ENCODE measurements at regions not wholly inside any gene's neighbourhood (a gene's known extent, or its start where the extent isn't known, plus 50 kb on each side); places are given as distances from the start of the nearest gene placed in this dataset.
"Not testable (repeated sequence)": the region's sequence is repeated elsewhere in the genome, so short reads cannot be mapped to it uniquely, and the experiment has no call there.

DNA sequence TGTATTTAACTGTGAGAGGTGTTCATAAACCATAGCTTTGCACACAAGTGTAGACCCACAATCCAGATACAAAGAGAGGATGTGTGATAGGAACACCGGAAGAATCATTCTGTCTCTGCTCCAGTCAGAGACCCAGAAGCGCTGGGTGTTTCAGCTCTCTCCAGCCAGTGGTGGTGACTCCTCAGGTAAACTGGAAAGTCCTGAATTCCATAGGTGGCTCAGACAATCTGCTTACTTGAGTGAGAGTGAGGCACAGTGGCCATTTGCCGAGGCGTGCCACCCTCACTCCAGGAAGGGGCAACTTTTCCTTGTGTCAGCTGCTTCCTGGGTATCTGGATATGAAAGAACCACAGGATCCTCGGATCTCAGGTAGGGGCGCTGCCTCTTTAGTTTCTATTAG lies 171.5 kb downstream of the KCNS3 start:
- no peak overlapping the region for H3K4me3 ChIP-seq (ENCODE audit: low read depth, low read length)
- DNase-seq (ENCODE audit: low read depth): no peak
- TF ChIP-seq, protein P1, sequence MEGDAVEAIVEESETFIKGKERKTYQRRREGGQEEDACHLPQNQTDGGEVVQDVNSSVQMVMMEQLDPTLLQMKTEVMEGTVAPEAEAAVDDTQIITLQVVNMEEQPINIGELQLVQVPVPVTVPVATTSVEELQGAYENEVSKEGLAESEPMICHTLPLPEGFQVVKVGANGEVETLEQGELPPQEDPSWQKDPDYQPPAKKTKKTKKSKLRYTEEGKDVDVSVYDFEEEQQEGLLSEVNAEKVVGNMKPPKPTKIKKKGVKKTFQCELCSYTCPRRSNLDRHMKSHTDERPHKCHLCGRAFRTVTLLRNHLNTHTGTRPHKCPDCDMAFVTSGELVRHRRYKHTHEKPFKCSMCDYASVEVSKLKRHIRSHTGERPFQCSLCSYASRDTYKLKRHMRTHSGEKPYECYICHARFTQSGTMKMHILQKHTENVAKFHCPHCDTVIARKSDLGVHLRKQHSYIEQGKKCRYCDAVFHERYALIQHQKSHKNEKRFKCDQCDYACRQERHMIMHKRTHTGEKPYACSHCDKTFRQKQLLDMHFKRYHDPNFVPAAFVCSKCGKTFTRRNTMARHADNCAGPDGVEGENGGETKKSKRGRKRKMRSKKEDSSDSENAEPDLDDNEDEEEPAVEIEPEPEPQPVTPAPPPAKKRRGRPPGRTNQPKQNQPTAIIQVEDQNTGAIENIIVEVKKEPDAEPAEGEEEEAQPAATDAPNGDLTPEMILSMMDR (conservative IDR thresholded peaks at IDR 0.05; ENCODE audit: low read depth, low read length): no peak

DNA sequence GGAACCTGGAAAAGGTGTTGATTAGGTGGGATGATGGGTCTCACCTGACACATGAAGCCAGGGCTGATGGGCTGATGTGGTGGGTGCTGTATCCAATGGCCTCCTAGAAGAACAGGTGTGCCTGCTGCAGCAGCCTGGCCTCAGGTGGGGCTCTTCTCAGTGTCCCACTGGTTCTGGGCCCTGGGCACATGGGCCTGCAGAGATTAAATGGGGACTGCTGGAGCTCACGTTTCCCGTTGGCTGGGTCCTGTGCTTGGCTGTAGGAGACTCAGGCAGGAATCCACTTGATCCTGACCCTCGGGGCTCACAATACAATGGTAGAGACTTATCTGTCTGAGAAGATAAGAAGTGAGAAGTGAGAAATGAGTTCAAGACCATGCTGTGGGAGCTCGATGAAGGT lies 170.9 kb downstream of the KCNS3 start:
- TF ChIP-seq, protein P1 (conservative IDR thresholded peaks at IDR 0.05; ENCODE audit: low read depth, low read length): no peak
- H3K4me3 ChIP-seq (ENCODE audit: low read depth, low read length): no peak overlapping the region
- no peak for DNase-seq (ENCODE audit: low read depth)

DNA sequence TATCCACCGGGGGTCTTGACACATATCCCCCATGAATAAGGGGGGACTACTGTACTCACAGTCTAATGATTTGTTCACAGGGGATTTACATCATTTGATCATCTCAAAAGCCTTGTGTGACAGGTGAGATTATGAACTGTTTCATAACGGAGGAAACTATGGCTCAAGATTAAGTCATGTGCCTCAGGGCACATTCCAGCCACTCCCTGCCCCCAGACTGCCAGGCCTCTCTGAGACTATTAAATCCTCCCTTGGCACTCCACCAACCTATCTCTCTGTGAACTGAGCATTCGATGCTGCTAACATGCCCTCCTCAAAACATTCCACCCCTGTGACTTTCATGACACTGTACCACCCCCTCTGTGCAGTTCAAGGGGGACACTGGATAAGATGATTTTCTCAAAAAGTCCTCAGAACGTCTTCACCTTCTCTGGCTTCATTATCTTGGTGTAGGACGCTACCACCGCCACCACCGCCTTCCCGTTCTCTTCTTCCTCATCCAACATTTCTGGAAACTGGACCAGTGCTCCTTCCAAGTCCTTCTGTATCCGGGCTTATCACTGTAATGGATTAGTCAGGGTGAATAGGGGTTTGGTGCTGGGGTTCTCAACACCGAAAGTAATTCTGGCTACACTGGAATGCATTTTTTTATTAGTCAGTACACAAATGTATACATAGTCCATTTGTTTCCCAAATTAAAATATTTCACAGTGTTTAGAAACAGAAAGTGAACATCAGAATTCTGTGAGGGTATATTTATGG lies 169.6 kb downstream of the KCNS3 start:
- TF ChIP-seq, protein P1 (conservative IDR thresholded peaks at IDR 0.05; ENCODE audit: low read depth, low read length): no peak
- H3K4me3 ChIP-seq (ENCODE audit: low read depth, low read length): no peak overlapping the region
- DNase-seq (ENCODE audit: low read depth): peak; percentile 30

- no peak overlapping the region for H3K4me3 ChIP-seq (ENCODE audit: low read depth, low read length)
- no peak for DNase-seq (ENCODE audit: low read depth)
- TF ChIP-seq, protein P1 (conservative IDR thresholded peaks at IDR 0.05; ENCODE audit: low read depth, low read length): no peak
Observed at GRCh38 chr2:18047213-18047611, 168.7 kb downstream of the KCNS3 start.

GRCh38 chr2:18046558-18047212 lies 168.2 kb downstream of the KCNS3 start:
- peak; percentile 18 for DNase-seq (ENCODE audit: low read depth)
- TF ChIP-seq, protein P1 (conservative IDR thresholded peaks at IDR 0.05; ENCODE audit: low read depth, low read length): no peak
- no peak overlapping the region for H3K4me3 ChIP-seq (ENCODE audit: low read depth, low read length)

DNA sequence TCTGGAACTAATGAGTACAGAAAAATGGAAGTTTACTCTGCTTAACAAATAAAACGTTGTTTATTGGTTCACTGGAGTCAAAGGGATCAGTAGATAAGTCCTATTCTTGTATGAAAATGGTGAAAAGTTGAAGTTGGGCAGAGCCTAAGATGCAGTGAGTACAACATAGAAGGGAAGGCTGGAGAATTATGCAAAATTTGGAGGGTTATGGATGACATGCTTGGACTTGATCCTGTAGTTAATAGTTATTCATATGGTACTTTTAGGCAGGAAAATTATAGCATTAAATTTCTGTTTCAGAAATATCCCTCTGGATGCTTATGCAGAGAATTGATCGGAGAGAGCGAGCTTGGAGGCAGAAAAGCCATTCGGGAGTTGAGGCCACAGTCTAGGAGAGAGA lies 167.6 kb downstream of the KCNS3 start:
- DNase-seq (ENCODE audit: low read depth): no peak
- H3K4me3 ChIP-seq (ENCODE audit: low read depth, low read length): no peak overlapping the region
- TF ChIP-seq, protein P1 (conservative IDR thresholded peaks at IDR 0.05; ENCODE audit: low read depth, low read length): no peak

DNA sequence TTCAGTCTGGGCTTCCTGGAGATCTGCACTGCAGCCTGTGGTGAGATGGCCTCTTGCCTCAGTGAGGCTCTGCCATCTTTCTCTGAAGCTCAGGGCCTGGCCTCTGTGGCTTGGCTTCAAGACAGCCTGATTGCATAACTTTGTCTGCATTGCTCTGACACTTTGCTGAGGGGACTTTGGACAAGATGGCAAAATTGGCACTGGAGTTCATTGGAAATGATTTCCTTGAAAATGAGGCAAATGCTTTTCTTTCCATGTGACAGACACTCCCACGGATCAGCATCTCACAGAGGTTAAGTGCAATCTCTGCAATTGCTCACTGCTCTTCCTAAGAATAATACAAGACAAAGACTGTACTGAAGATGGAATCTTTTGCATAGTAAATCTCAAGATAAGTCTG lies 166.8 kb downstream of the KCNS3 start:
- no peak overlapping the region for H3K4me3 ChIP-seq (ENCODE audit: low read depth, low read length)
- no peak for DNase-seq (ENCODE audit: low read depth)
- TF ChIP-seq, protein P1 (conservative IDR thresholded peaks at IDR 0.05; ENCODE audit: low read depth, low read length): no peak

GRCh38 chr2:18017381-18017780 lies 138.9 kb downstream of the KCNS3 start:
- DNase-seq (ENCODE audit: low read depth); H3K4me3 ChIP-seq (ENCODE audit: low read depth, low read length): not testable (repeated sequence)

Data from choroid plexus epithelial cell (primary cell).